BLaER1 treated with 17β-estradiol and CSF1 and Interleukin-3, amounts not matched to agents 10 nM and 100 nM (cell line): ENCODE measurements at regions not wholly inside any gene's neighbourhood (a gene's known extent, or its start where the extent isn't known, plus 50 kb on each side); places are given as distances from the start of the nearest gene placed in this dataset.

ENCODE experiments used
- H3K27ac ChIP-seq, 11 experiments: shearing (Covaris generic); formaldehyde crosslinking; 2 replicates each; pipeline ENCODE4 v1.8.1; 2022
- H3K27me3 ChIP-seq, 11 experiments: shearing (Covaris generic); formaldehyde crosslinking; 2 replicates each; pipeline ENCODE4 v1.8.1; 2022
- H3K36me3 ChIP-seq, 11 experiments: shearing (Covaris generic); formaldehyde crosslinking; 2 replicates each; pipeline ENCODE4 v1.8.1; 2022
- H3K4me1 ChIP-seq, 10 experiments: shearing (Covaris generic); formaldehyde crosslinking; 2 replicates each; pipeline ENCODE4 v1.8.1; 2022
- H3K4me2 ChIP-seq, 11 experiments: shearing (Covaris generic); formaldehyde crosslinking; 2 replicates each; pipeline ENCODE4 v1.8.1; 2022
- H3K4me3 ChIP-seq, 10 experiments: shearing (Covaris generic); formaldehyde crosslinking; 2 replicates each; pipeline ENCODE4 v1.8.1; 2022
- H3K9ac ChIP-seq, 11 experiments: shearing (Covaris generic); formaldehyde crosslinking; 2 replicates each; pipeline ENCODE4 v1.8.1; 2022
- H3K9me3 ChIP-seq, 11 experiments: shearing (Covaris generic); formaldehyde crosslinking; replicated peaks in 1 of 11; 2 replicates each; pipeline ENCODE4 v1.8.1; 2022
- H4K20me1 ChIP-seq, 11 experiments: shearing (Covaris generic); formaldehyde crosslinking; 2 replicates each; pipeline ENCODE4 v1.8.1; 2022
- Cebpa-rat ChIP-seq, 11 experiments: shearing (Covaris generic); IDR thresholded peaks; 2 replicates each; pipeline ENCODE4 v1.8.1; 2022

- Histone ChIP-seq H3K4me1 (peaks cover 0 to 5% (median 0%) of the 10 kb centered on the region in 10 experiments; a peak in 2 of 20 replicates), H3K27me3 (no peaks in the 10 kb centered on the region), H3K9me3 (peaks cover 9 to 22% (median 11%) of the 10 kb centered on the region in 11 experiments; a peak in 20 of 22 replicates), H4K20me1 (no peaks in the 10 kb centered on the region), H3K4me2 (no peak overlapping the region), H3K9ac (no peak overlapping the region), H3K4me3 (no peak overlapping the region), H3K36me3 (no peaks in the 10 kb centered on the region), H3K27ac (no peak overlapping the region)
- no peak for TF ChIP-seq Cebpa-rat (IDR thresholded peaks at IDR 0.05)
Measured at GRCh38 chr18:78612318-78612717, 367.3 kb upstream of the SALL3 start.

- H3K9ac ChIP-seq: no peak overlapping the region
- no peaks in the 10 kb centered on the region for H3K27me3 ChIP-seq
- no peak for TF ChIP-seq Cebpa-rat (IDR thresholded peaks at IDR 0.05)
- H3K27ac ChIP-seq: no peak overlapping the region
- no peak overlapping the region for H3K4me2 ChIP-seq
- H3K9me3 ChIP-seq: peaks cover 9 to 22% (median 11%) of the 10 kb centered on the region in 11 experiments; a peak in 20 of 22 replicates
- peaks cover 0 to 5% (median 0%) of the 10 kb centered on the region in 10 experiments; a peak in 2 of 20 replicates for H3K4me1 ChIP-seq
- no peaks in the 10 kb centered on the region for H4K20me1 ChIP-seq
- H3K36me3 ChIP-seq: no peaks in the 10 kb centered on the region
- no peak overlapping the region for H3K4me3 ChIP-seq
Measured at GRCh38 chr18:78612801-78613200, 366.8 kb upstream of the SALL3 start.

- H3K4me2 ChIP-seq: peak overlapping the region in 8 of 11 experiments; percentile 47 to 72 (median 66); a peak in 10 of 22 replicates
- H3K36me3 ChIP-seq: no peaks in the 10 kb centered on the region
- H3K4me3 ChIP-seq: no peak overlapping the region
- peaks cover 9 to 22% (median 13%) of the 10 kb centered on the region in 11 experiments; a peak in 21 of 22 replicates for H3K9me3 ChIP-seq
- no peaks in the 10 kb centered on the region for H3K27me3 ChIP-seq
- peaks cover 9 to 24% (median 17%) of the 10 kb centered on the region in 10 experiments; a peak in 19 of 20 replicates for H3K4me1 ChIP-seq
- TF ChIP-seq Cebpa-rat (IDR thresholded peaks at IDR 0.05): no peak
- H3K9ac ChIP-seq: no peak overlapping the region
- H4K20me1 ChIP-seq: no peaks in the 10 kb centered on the region
- H3K27ac ChIP-seq: no peak overlapping the region
Measured at GRCh38 chr18:78618726-78619125, 360.9 kb upstream of the SALL3 start.

DNA sequence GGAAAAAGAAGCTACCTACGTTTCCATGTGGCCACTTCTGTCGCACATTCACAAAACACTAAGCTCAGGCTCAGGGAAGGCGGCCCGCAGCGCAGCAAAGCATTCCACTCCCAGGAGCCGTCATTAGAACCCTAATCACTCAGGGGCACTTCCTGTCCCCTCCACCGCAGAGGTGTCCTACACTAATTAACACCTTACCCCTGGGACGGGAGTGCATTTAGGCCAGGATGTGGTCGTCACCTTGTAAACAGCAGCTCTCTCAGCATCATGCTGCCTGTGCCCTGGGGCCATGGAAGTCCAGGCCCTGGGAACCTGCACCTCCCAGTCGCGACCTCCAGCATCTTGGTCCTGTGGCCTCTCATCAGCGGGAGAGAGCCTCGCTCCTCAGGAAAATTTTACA, 359.8 kb upstream of the SALL3 start:
- Histone ChIP-seq H3K4me1 (peaks cover 16 to 35% (median 28%) of the 10 kb centered on the region in 10 experiments), H3K36me3 (no peaks in the 10 kb centered on the region), H4K20me1 (no peaks in the 10 kb centered on the region), H3K27me3 (peaks cover 0 to 6% (median 0%) of the 10 kb centered on the region in 11 experiments; a peak in 1 of 22 replicates), H3K4me2 (peak overlapping the region in 10 of 11 experiments; percentile 23 to 75 (median 66); a peak in 20 of 22 replicates), H3K27ac (no peak overlapping the region), H3K9ac (no peak overlapping the region), H3K9me3 (peaks cover 9 to 22% (median 13%) of the 10 kb centered on the region in 11 experiments; a peak in 21 of 22 replicates), H3K4me3 (no peak overlapping the region)
- no peak for TF ChIP-seq Cebpa-rat (IDR thresholded peaks at IDR 0.05)

DNA sequence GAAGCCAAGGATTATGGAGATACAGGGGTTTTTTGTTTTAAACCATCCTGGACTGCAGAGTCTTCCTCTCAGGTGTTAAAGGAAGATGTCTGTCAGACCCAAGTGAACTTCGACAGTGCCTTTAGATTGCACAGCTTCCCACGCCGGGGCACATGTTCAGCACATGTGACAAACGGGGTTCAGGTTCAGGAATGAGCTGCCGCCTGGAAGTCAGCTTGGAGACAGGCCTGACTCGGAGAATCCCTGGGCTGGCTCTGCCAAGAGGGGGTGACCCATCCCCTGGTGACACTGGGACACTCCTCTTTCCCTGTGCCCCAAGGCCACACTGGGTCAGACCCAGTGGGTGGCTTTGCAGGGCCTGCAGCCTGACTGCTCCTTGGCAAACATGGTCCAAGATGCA, 359.3 kb upstream of the SALL3 start:
- H3K4me2 ChIP-seq: peak overlapping the region in 2 of 11 experiments; percentile 71 to 75; a peak in 3 of 22 replicates
- no peak for TF ChIP-seq Cebpa-rat (IDR thresholded peaks at IDR 0.05)
- peaks cover 21 to 40% (median 33%) of the 10 kb centered on the region in 10 experiments for H3K4me1 ChIP-seq
- no peak overlapping the region for H3K9ac ChIP-seq
- H4K20me1 ChIP-seq: no peaks in the 10 kb centered on the region
- H3K27me3 ChIP-seq: peaks cover 0 to 11% (median 0%) of the 10 kb centered on the region in 11 experiments; a peak in 1 of 22 replicates
- no peak overlapping the region for H3K27ac ChIP-seq
- H3K9me3 ChIP-seq: peaks cover 9 to 20% (median 13%) of the 10 kb centered on the region in 11 experiments; a peak in 21 of 22 replicates
- H3K36me3 ChIP-seq: no peaks in the 10 kb centered on the region
- H3K4me3 ChIP-seq: no peak overlapping the region

- Histone ChIP-seq H3K27ac (no peak overlapping the region), H4K20me1 (no peaks in the 10 kb centered on the region), H3K9me3 (peaks cover 8 to 17% (median 10%) of the 10 kb centered on the region in 11 experiments; a peak in 20 of 22 replicates), H3K4me1 (peaks cover 30 to 49% (median 42%) of the 10 kb centered on the region in 10 experiments), H3K36me3 (no peaks in the 10 kb centered on the region), H3K4me3 (no peak overlapping the region), H3K27me3 (peaks cover 0 to 12% (median 0%) of the 10 kb centered on the region in 11 experiments; a peak in 1 of 22 replicates), H3K4me2 (no peak overlapping the region), H3K9ac (no peak overlapping the region)
- no peak for TF ChIP-seq Cebpa-rat (IDR thresholded peaks at IDR 0.05)
Measured at GRCh38 chr18:78621141-78621755, 358.4 kb upstream of the SALL3 start.

- no peak overlapping the region for H3K27ac ChIP-seq
- H3K9ac ChIP-seq: no peak overlapping the region
- H3K9me3 ChIP-seq: peaks cover 0 to 8% (median 0%) of the 10 kb centered on the region in 11 experiments; a peak in 2 of 22 replicates
- peaks cover 37 to 61% (median 54%) of the 10 kb centered on the region in 10 experiments for H3K4me1 ChIP-seq
- peaks cover 0 to 14% (median 0%) of the 10 kb centered on the region in 11 experiments; a peak in 1 of 22 replicates for H3K27me3 ChIP-seq
- peak overlapping the region in 1 of 11 experiments; percentile 86; a peak in 1 of 22 replicates for H3K4me2 ChIP-seq
- no peak overlapping the region for H3K4me3 ChIP-seq
- no peaks in the 10 kb centered on the region for H4K20me1 ChIP-seq
- TF ChIP-seq Cebpa-rat (IDR thresholded peaks at IDR 0.05): no peak
- H3K36me3 ChIP-seq: no peaks in the 10 kb centered on the region
Measured at GRCh38 chr18:78622251-78622906, 357.2 kb upstream of the SALL3 start.

- Histone ChIP-seq H3K4me1 (peaks cover 37 to 67% (median 60%) of the 10 kb centered on the region in 10 experiments), H3K4me2 (peak overlapping the region in 7 of 11 experiments; percentile 26 to 93 (median 87); a peak in 9 of 22 replicates), H3K27ac (no peak overlapping the region), H3K4me3 (no peak overlapping the region), H4K20me1 (no peaks in the 10 kb centered on the region), H3K27me3 (peaks cover 0 to 19% (median 0%) of the 10 kb centered on the region in 11 experiments; a peak in 1 of 22 replicates), H3K9me3 (peaks cover 0 to 6% (median 0%) of the 10 kb centered on the region in 11 experiments; a peak in 1 of 22 replicates), H3K36me3 (no peaks in the 10 kb centered on the region), H3K9ac (no peak overlapping the region)
- TF ChIP-seq Cebpa-rat (IDR thresholded peaks at IDR 0.05): no peak
Measured at GRCh38 chr18:78622907-78623541, 356.6 kb upstream of the SALL3 start.
